ENCODE measurements at regions not wholly inside any gene's neighbourhood (a gene's known extent, or its start where the extent isn't known, plus 50 kb on each side); places are given as distances from the start of the nearest gene placed in this dataset.

DNA sequence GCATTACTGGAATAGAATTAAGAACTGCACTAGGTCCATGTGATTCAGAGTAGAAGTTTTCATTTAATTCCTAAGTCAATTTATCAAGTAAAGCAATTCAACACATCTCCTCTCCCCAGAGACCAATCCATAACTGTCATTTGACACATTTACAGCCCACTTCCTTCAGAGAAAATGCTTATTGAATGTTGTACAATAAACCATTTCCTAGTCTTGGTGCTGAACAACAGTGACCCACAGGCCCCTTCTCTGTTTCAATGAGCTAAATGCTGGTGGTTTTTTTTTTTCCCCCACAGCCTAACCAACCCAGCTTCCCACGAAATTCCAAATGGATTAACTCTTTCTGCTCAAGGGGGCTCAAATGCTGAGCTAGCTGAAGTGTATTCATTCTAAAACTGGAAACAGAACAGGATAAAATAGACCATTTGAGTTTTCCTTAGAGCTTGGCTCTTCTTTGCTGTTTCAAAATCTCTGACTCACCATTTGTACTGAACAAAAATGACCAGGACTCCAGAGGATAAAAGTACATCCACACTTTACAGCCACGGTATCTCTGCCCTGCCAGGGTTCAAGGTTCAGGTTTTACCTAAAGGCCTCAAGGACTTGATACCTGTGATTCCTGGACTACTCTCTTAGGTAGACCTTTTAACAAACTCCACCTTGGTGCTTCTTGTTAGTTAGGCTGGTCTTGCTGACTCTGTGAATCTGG lies 62.3 kb downstream of the TMEM100 start:
- Histone ChIP-seq H3K56ac (replicated peaks; ENCODE audit: insufficient read length, low read depth, low read length) (no peak overlapping the region), H3K23me2 (ENCODE audit: low read depth, low read length) (no peaks in the 10 kb centered on the region), H3K9me3 (ENCODE audit: insufficient read depth in 2 of 2, low read depth in 1 of 2, low read length in 1 of 2) (no peaks in the 10 kb centered on the region), H4K20me1 (replicated peaks in 1 of 2; ENCODE audit: control insufficient read depth in 1 of 2, insufficient read depth in 2 of 2, low read length in 2 of 2) (no peaks in the 10 kb centered on the region), H3K4me1 (replicated peaks in 1 of 4; ENCODE audit: control insufficient read depth in 3 of 4, insufficient read depth in 4 of 4, low read length in 3 of 4) (peaks cover 0 to 2% (median 0%) of the 10 kb centered on the region in 4 experiments; a peak in 2 of 7 replicates), H2AFZ (ENCODE audit: low read length) (peak overlapping the region; percentile 79; the same call in 1 of the 2 replicates), H3K4ac (replicated peaks; ENCODE audit: insufficient read length, low read depth, low read length) (no peak overlapping the region), H2BK15ac (ENCODE audit: low read length) (no peak overlapping the region), H3K4me3 (ENCODE audit: extremely low read depth in 1 of 4, insufficient read depth in 2 of 4, low read depth in 3 of 4, low read length in 4 of 4) (no peak overlapping the region), H2BK120ac (replicated peaks; ENCODE audit: low read depth, low read length) (no peak overlapping the region), H2BK12ac (ENCODE audit: low read depth, low read length) (no peak overlapping the region), H2BK20ac (ENCODE audit: low read length) (no peak overlapping the region), H4K91ac (replicated peaks; ENCODE audit: insufficient read length, low read length) (no peak overlapping the region), H3K27ac (ENCODE audit: low read depth, low read length) (no peak overlapping the region), H3K9ac (replicated peaks in 1 of 4; ENCODE audit: extremely low read depth in 1 of 4, low read depth in 3 of 4, low read length in 3 of 4) (no peak overlapping the region), H4K5ac (ENCODE audit: insufficient read length, low read depth, low read length) (no peak overlapping the region), H3K14ac (ENCODE audit: insufficient read length) (no peak overlapping the region), H3K18ac (ENCODE audit: extremely low read depth, low read length) (no peak overlapping the region), H3K27me3 (replicated peaks in 1 of 4; ENCODE audit: control insufficient read depth in 3 of 4, extremely low read depth in 1 of 4, insufficient read depth in 3 of 4, low read length in 3 of 4) (no peaks in the 10 kb centered on the region), H3K4me2 (ENCODE audit: insufficient read depth in 1 of 2, low read depth in 2 of 2, low read length in 2 of 2) (no peak overlapping the region), H3K23ac (ENCODE audit: insufficient read length) (no peak overlapping the region), H3K36me3 (ENCODE audit: control insufficient read depth in 2 of 4, insufficient read depth in 4 of 4, low read length in 3 of 4) (no peaks in the 10 kb centered on the region), H2BK5ac (ENCODE audit: low read depth, low read length) (no peak overlapping the region), H3K79me1 (ENCODE audit: low read depth, low read length) (no peaks in the 10 kb centered on the region), H4K8ac (ENCODE audit: extremely low read depth, insufficient read depth, low read length) (no peak overlapping the region), H2AK5ac (ENCODE audit: low read depth, low read length) (no peak overlapping the region), H3K79me2 (ENCODE audit: control insufficient read depth in 1 of 2, insufficient read depth in 2 of 2, low read length in 2 of 2) (no peaks in the 10 kb centered on the region)
- DNase-seq (ENCODE audit: low read depth in 1 of 2, low spot score in 2 of 2) (no peak), FAIRE-seq (no peak)
- CTCF ChIA-PET (ENCODE audit: partially characterized antibody), result interaction anchor here (0.6 to 1.5 kb wide), 5 partner anchors 8 to 134 kb away, joined by 3 to 5 read pairs (median 4); no protein-coding TSS in a partner anchor
- WGBS, 2 experiments (ENCODE audit: extremely low coverage in 1 of 2, insufficient coverage in 1 of 2, insufficient read length in 1 of 2, insufficient replicate concordance in 2 of 2, low coverage in 1 of 2, low lambda C conversion rate in 2 of 2, missing lambda C conversion rate in 1 of 2), result 73% methylated on average over 2 of the region's 2 CpGs; no CpG with 5 or more reads in 1 of the 2 experiments
- POLR2A ChIA-PET (ENCODE audit: partially characterized antibody), result no interaction called here
- TF ChIP-seq EZH2 (IDR thresholded peaks at IDR 0.05; ENCODE audit: low read depth, low read length, severe bottlenecking) (no peak), E2F6 (IDR thresholded peaks at IDR 0.05) (no peak), SP1 (IDR thresholded peaks at IDR 0.05; ENCODE audit: low read depth, low read length) (no peak), PHF8 (conservative IDR thresholded peaks at IDR 0.05; ENCODE audit: low read depth, low read length) (no peak), NANOG (IDR thresholded peaks at IDR 0.05; ENCODE audit: insufficient read depth, low read depth, low read length, poor library complexity, severe bottlenecking) (no peak), MAX (IDR thresholded peaks at IDR 0.05) (no peak), HDAC2 (IDR thresholded peaks at IDR 0.05; ENCODE audit: borderline replicate concordance in 1 of 2, low read depth in 2 of 2, low read length in 2 of 2) (no peak), TAF7 (optimal IDR thresholded peaks at IDR 0.05; ENCODE audit: borderline replicate concordance, low read depth, low read length) (no peak), BCL11A (IDR thresholded peaks at IDR 0.05; ENCODE audit: low read depth in 2 of 2, low read length in 2 of 2) (no peak), GTF2F1 (IDR thresholded peaks at IDR 0.05; ENCODE audit: borderline replicate concordance, low read depth, low read length) (no peak), RFX5 (IDR thresholded peaks at IDR 0.05; ENCODE audit: borderline replicate concordance, low read depth, low read length) (no peak)

All from H1 (cell line).